ENCODE measurements at regions not wholly inside any gene's neighbourhood (a gene's known extent, or its start where the extent isn't known, plus 50 kb on each side); places are given as distances from the start of the nearest gene placed in this dataset.

- Histone ChIP-seq H3K4me3 (ENCODE audit: low read depth, low read length) (no peak overlapping the region), H3K27me3 (ENCODE audit: control insufficient read depth, insufficient read depth, low read length) (no peaks in the 10 kb centered on the region), H3K36me3 (ENCODE audit: control insufficient read depth, insufficient read depth, low read length) (no peaks in the 10 kb centered on the region)
- no peak for DNase-seq (ENCODE audit: low read depth)
- TF ChIP-seq CTCF (IDR thresholded peaks at IDR 0.05; ENCODE audit: insufficient read depth, low read length, poor library complexity, severe bottlenecking), result no peak
These were observed 50.4 kb upstream of the DAB2 start for GRCh38 chr5:39475159-39475571.

All from kidney epithelial cell (primary cell).